ENCODE measurements at regions not wholly inside any gene's neighbourhood (a gene's known extent, or its start where the extent isn't known, plus 50 kb on each side); places are given as distances from the start of the nearest gene placed in this dataset.
"Not testable (repeated sequence)": the region's sequence is repeated elsewhere in the genome, so short reads cannot be mapped to it uniquely, and the experiment has no call there.

GRCh38 chrX:54640103-54640690, 110.2 kb downstream of the GNL3L start:
- no peaks in the 10 kb centered on the region for H3K9me3 Mint-ChIP-seq (ENCODE audit: low read depth, unreplicated experiment)
- peaks cover 18% of the 10 kb centered on the region for H3K36me3 Mint-ChIP-seq (ENCODE audit: insufficient read depth, unreplicated experiment)
- BruUV-seq (replicated peaks): no TSS peak
- H3K4me1 Mint-ChIP-seq (ENCODE audit: low read depth, unreplicated experiment): peaks cover 21% of the 10 kb centered on the region
- no peak for DNase-seq
- intact Hi-C loops (cut with micrococcal nuclease; ENCODE audit: unreplicated experiment): loop anchor here (1.0 to 5.0 kb wide), 2 partner anchors 147 to 417 kb away; no protein-coding TSS in a partner anchor
- H3K4me3 Mint-ChIP-seq (ENCODE audit: low read depth, unreplicated experiment): peak overlapping the region; percentile 74
- TF ChIP-seq CTCF (IDR thresholded peaks at IDR 0.05; ENCODE audit: unreplicated experiment): no peak
- H3K27ac Mint-ChIP-seq (ENCODE audit: unreplicated experiment): peak overlapping the region; percentile 89
- no peaks in the 10 kb centered on the region for H3K27me3 Mint-ChIP-seq (ENCODE audit: unreplicated experiment)
- CTCF ChIA-PET: interaction anchor here (0.8 to 2.1 kb wide), 5 partner anchors 146 to 417 kb away, joined by 3 to 27 read pairs (median 3); partner anchors contain the start of gene APEX2

GRCh38 chrX:54640736-54641135, 110.7 kb downstream of the GNL3L start:
- Mint-ChIP-seq H3K9me3 (ENCODE audit: low read depth, unreplicated experiment) (no peaks in the 10 kb centered on the region), H3K27me3 (ENCODE audit: unreplicated experiment) (no peaks in the 10 kb centered on the region), H3K4me3 (ENCODE audit: low read depth, unreplicated experiment) (peak overlapping the region; percentile 74), H3K4me1 (ENCODE audit: low read depth, unreplicated experiment) (peaks cover 15% of the 10 kb centered on the region), H3K36me3 (ENCODE audit: insufficient read depth, unreplicated experiment) (peaks cover 18% of the 10 kb centered on the region), H3K27ac (ENCODE audit: unreplicated experiment) (no peak overlapping the region)
- BruUV-seq (replicated peaks): no TSS peak
- no peak for TF ChIP-seq CTCF (IDR thresholded peaks at IDR 0.05; ENCODE audit: unreplicated experiment)
- no peak for DNase-seq
- CTCF ChIA-PET: interaction anchor here (2.1 kb wide), 1 partner anchor 146 kb away, joined by 27 read pairs; no protein-coding TSS in a partner anchor
- intact Hi-C loops (cut with micrococcal nuclease; ENCODE audit: unreplicated experiment): loop anchor here (1.0 to 5.0 kb wide), 2 partner anchors 147 to 417 kb away; no protein-coding TSS in a partner anchor

GRCh38 chrX:54641530-54641929, 111.5 kb downstream of the GNL3L start:
- H3K9me3 Mint-ChIP-seq (ENCODE audit: low read depth, unreplicated experiment): no peaks in the 10 kb centered on the region
- CTCF ChIA-PET: interaction anchor here (0.8 kb wide), 1 partner anchor 80 kb away, joined by 3 read pairs; no protein-coding TSS in a partner anchor

GRCh38 chrX:54647607-54648006, 117.6 kb downstream of the GNL3L start:
- H3K4me1 Mint-ChIP-seq (ENCODE audit: low read depth, unreplicated experiment); H3K36me3 Mint-ChIP-seq (ENCODE audit: insufficient read depth, unreplicated experiment); H3K27ac Mint-ChIP-seq (ENCODE audit: unreplicated experiment); DNase-seq; intact Hi-C loops (cut with micrococcal nuclease; ENCODE audit: unreplicated experiment); BruUV-seq (replicated peaks); CTCF ChIA-PET; H3K4me3 Mint-ChIP-seq (ENCODE audit: low read depth, unreplicated experiment); H3K9me3 Mint-ChIP-seq (ENCODE audit: low read depth, unreplicated experiment); H3K27me3 Mint-ChIP-seq (ENCODE audit: unreplicated experiment): not testable (repeated sequence)

More at GRCh38 chrX:54641530-54641929, 111.5 kb downstream of the GNL3L start:
- Mint-ChIP-seq H3K36me3 (ENCODE audit: insufficient read depth, unreplicated experiment) (peaks cover 18% of the 10 kb centered on the region), H3K4me1 (ENCODE audit: low read depth, unreplicated experiment) (peaks cover 8% of the 10 kb centered on the region), H3K27me3 (ENCODE audit: unreplicated experiment) (no peaks in the 10 kb centered on the region), H3K4me3 (ENCODE audit: low read depth, unreplicated experiment) (no peak overlapping the region), H3K27ac (ENCODE audit: unreplicated experiment) (no peak overlapping the region)
- no peak for TF ChIP-seq CTCF (IDR thresholded peaks at IDR 0.05; ENCODE audit: unreplicated experiment)
- BruUV-seq (replicated peaks): no TSS peak
- DNase-seq: no peak
- intact Hi-C loops (cut with micrococcal nuclease; ENCODE audit: unreplicated experiment): loop anchor here (5.0 kb wide), 1 partner anchor 416 kb away; no protein-coding TSS in a partner anchor

- no peak for TF ChIP-seq CTCF (IDR thresholded peaks at IDR 0.05; ENCODE audit: unreplicated experiment)
- CTCF ChIA-PET: no interaction called here
- DNase-seq: no peak
- H3K4me1 Mint-ChIP-seq (ENCODE audit: low read depth, unreplicated experiment): no peaks in the 10 kb centered on the region
- no peak overlapping the region for H3K27ac Mint-ChIP-seq (ENCODE audit: unreplicated experiment)
- H3K4me3 Mint-ChIP-seq (ENCODE audit: low read depth, unreplicated experiment): no peak overlapping the region
- H3K27me3 Mint-ChIP-seq (ENCODE audit: unreplicated experiment): no peaks in the 10 kb centered on the region
- no peaks in the 10 kb centered on the region for H3K36me3 Mint-ChIP-seq (ENCODE audit: insufficient read depth, unreplicated experiment)
- no peaks in the 10 kb centered on the region for H3K9me3 Mint-ChIP-seq (ENCODE audit: low read depth, unreplicated experiment)
- BruUV-seq (replicated peaks): no TSS peak
- intact Hi-C loops (cut with micrococcal nuclease; ENCODE audit: unreplicated experiment): no loop called here
These were observed 129.5 kb downstream of the GNL3L start for GRCh38 chrX:54659547-54659946.
